ENCODE measurements at regions not wholly inside any gene's neighbourhood (a gene's known extent, or its start where the extent isn't known, plus 50 kb on each side); places are given as distances from the start of the nearest gene placed in this dataset.

GRCh38 chr9:11233696-11234095, 620.9 kb upstream of the PTPRD start:
- no peak overlapping the region for H3K4me3 Mint-ChIP-seq
- H3K36me3 Mint-ChIP-seq: no peaks in the 10 kb centered on the region
- no peak overlapping the region for H3K27ac Mint-ChIP-seq
- no peaks in the 10 kb centered on the region for H3K27me3 Mint-ChIP-seq
- H3K9me3 Mint-ChIP-seq: peaks cover 11% of the 10 kb centered on the region
- TF ChIP-seq CTCF (conservative IDR thresholded peaks at IDR 0.05): no peak
- H3K4me1 Mint-ChIP-seq (ENCODE audit: unreplicated experiment): no peaks in the 10 kb centered on the region
- no peak for DNase-seq (ENCODE audit: extremely low spot score, unreplicated experiment)

DNA sequence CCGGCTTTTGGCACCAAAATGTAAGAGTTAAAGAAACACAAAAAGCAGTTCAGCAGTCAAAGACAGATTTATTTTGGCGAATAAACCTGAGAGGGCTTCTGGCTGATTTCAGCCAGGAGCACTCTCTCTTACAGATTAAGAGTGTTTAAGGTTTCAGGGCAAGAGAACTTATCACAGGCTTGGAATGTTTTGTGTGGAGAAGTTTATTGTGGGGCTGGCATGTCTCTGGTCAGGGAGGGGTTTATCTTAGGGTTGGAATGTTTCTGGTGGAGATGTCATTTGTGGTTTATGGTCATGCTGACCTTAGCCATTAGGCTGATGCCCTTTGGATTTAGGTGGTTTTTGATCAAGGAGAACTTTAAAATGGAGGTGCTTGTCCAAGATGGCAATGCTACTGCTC, 622.3 kb upstream of the PTPRD start:
- H3K36me3 Mint-ChIP-seq: no peaks in the 10 kb centered on the region
- H3K4me3 Mint-ChIP-seq: no peak overlapping the region
- H3K9me3 Mint-ChIP-seq: peaks cover 4% of the 10 kb centered on the region
- H3K27me3 Mint-ChIP-seq: no peaks in the 10 kb centered on the region
- no peaks in the 10 kb centered on the region for H3K4me1 Mint-ChIP-seq (ENCODE audit: unreplicated experiment)
- no peak overlapping the region for H3K27ac Mint-ChIP-seq
- no peak for TF ChIP-seq CTCF (conservative IDR thresholded peaks at IDR 0.05)
- no peak for DNase-seq (ENCODE audit: extremely low spot score, unreplicated experiment)

- Mint-ChIP-seq H3K27ac (no peak overlapping the region), H3K9me3 (peaks cover 5% of the 10 kb centered on the region), H3K4me1 (ENCODE audit: unreplicated experiment) (no peaks in the 10 kb centered on the region), H3K27me3 (no peaks in the 10 kb centered on the region), H3K36me3 (no peaks in the 10 kb centered on the region), H3K4me3 (no peak overlapping the region)
- DNase-seq (ENCODE audit: extremely low spot score, unreplicated experiment): no peak
- no peak for TF ChIP-seq CTCF (conservative IDR thresholded peaks at IDR 0.05)
Observed at GRCh38 chr9:11241779-11242178, 629.0 kb upstream of the PTPRD start.

- H3K9me3 Mint-ChIP-seq: peaks cover 5% of the 10 kb centered on the region
- DNase-seq (ENCODE audit: extremely low spot score, unreplicated experiment): no peak
- no peak for TF ChIP-seq CTCF (conservative IDR thresholded peaks at IDR 0.05)
- H3K27me3 Mint-ChIP-seq: no peaks in the 10 kb centered on the region
- H3K27ac Mint-ChIP-seq: no peak overlapping the region
- no peak overlapping the region for H3K4me3 Mint-ChIP-seq
- H3K4me1 Mint-ChIP-seq (ENCODE audit: unreplicated experiment): peaks cover 5% of the 10 kb centered on the region
- no peaks in the 10 kb centered on the region for H3K36me3 Mint-ChIP-seq
Observed at GRCh38 chr9:11257992-11258391, 645.2 kb upstream of the PTPRD start.

- no peak overlapping the region for H3K4me3 Mint-ChIP-seq
- no peak for TF ChIP-seq CTCF (conservative IDR thresholded peaks at IDR 0.05)
- no peaks in the 10 kb centered on the region for H3K4me1 Mint-ChIP-seq (ENCODE audit: unreplicated experiment)
- no peaks in the 10 kb centered on the region for H3K27me3 Mint-ChIP-seq
- H3K27ac Mint-ChIP-seq: no peak overlapping the region
- no peaks in the 10 kb centered on the region for H3K36me3 Mint-ChIP-seq
- no peak for DNase-seq (ENCODE audit: extremely low spot score, unreplicated experiment)
- peaks cover 4% of the 10 kb centered on the region for H3K9me3 Mint-ChIP-seq
Observed at GRCh38 chr9:11269036-11269435, 656.2 kb upstream of the PTPRD start.

- Mint-ChIP-seq H3K27me3 (no peaks in the 10 kb centered on the region), H3K4me3 (no peak overlapping the region), H3K9me3 (no peaks in the 10 kb centered on the region), H3K27ac (no peak overlapping the region), H3K4me1 (ENCODE audit: unreplicated experiment) (no peaks in the 10 kb centered on the region), H3K36me3 (no peaks in the 10 kb centered on the region)
- no peak for DNase-seq (ENCODE audit: extremely low spot score, unreplicated experiment)
- TF ChIP-seq CTCF (conservative IDR thresholded peaks at IDR 0.05): no peak
Observed at GRCh38 chr9:11275158-11275695, 662.4 kb upstream of the PTPRD start.

Measured in type B pancreatic cell (in vitro differentiated cells).